ENCODE measurements at regions not wholly inside any gene's neighbourhood (a gene's known extent, or its start where the extent isn't known, plus 50 kb on each side); places are given as distances from the start of the nearest gene placed in this dataset.

GRCh38 chr6:98605705-98606104 is 228.7 kb upstream of the POU3F2 start:
- DNase-seq (ENCODE audit: low read depth in 2 of 2), result no peak

GRCh38 chr6:98627129-98627775 is 207.1 kb upstream of the POU3F2 start:
- DNase-seq (ENCODE audit: low read depth in 2 of 2), result no peak

GRCh38 chr6:98633886-98634285 is 200.5 kb upstream of the POU3F2 start:
- no peak for DNase-seq (ENCODE audit: low read depth in 2 of 2)

GRCh38 chr6:98634569-98634968 is 199.8 kb upstream of the POU3F2 start:
- DNase-seq (ENCODE audit: low read depth in 2 of 2), result no peak

- DNase-seq (ENCODE audit: low read depth in 2 of 2), result no peak
Measured at GRCh38 chr6:98635191-98635590, 199.2 kb upstream of the POU3F2 start.

GRCh38 chr6:98636941-98637340 is 197.4 kb upstream of the POU3F2 start:
- DNase-seq (ENCODE audit: low read depth in 2 of 2), result no peak

- DNase-seq (ENCODE audit: low read depth in 2 of 2), result no peak
Measured at GRCh38 chr6:98639089-98639635, 195.2 kb upstream of the POU3F2 start.

GRCh38 chr6:98640366-98640765 is 194.0 kb upstream of the POU3F2 start:
- DNase-seq (ENCODE audit: low read depth in 2 of 2), result no peak

GRCh38 chr6:98641949-98642719 is 192.2 kb upstream of the POU3F2 start:
- no peak for DNase-seq (ENCODE audit: low read depth in 2 of 2)

GRCh38 chr6:98644063-98644462 is 190.3 kb upstream of the POU3F2 start:
- DNase-seq (ENCODE audit: low read depth in 2 of 2), result no peak

GRCh38 chr6:98648211-98648914 is 186.0 kb upstream of the POU3F2 start:
- DNase-seq (ENCODE audit: low read depth in 2 of 2), result no peak

GRCh38 chr6:98650941-98651340 is 183.4 kb upstream of the POU3F2 start:
- DNase-seq (ENCODE audit: low read depth in 2 of 2), result no peak

- no peak for DNase-seq (ENCODE audit: low read depth in 2 of 2)
Measured at GRCh38 chr6:98653179-98653578, 181.2 kb upstream of the POU3F2 start.

GRCh38 chr6:98657764-98658163 is 176.6 kb upstream of the POU3F2 start:
- DNase-seq (ENCODE audit: low read depth in 2 of 2), result peak; percentile 20 to 33

- no peak for DNase-seq (ENCODE audit: low read depth in 2 of 2)
Measured at GRCh38 chr6:98669371-98669770, 165.0 kb upstream of the POU3F2 start.

GRCh38 chr6:98670045-98670746 is 164.2 kb upstream of the POU3F2 start:
- no peak for DNase-seq (ENCODE audit: low read depth in 2 of 2)

GRCh38 chr6:98672681-98673475 is 161.5 kb upstream of the POU3F2 start:
- DNase-seq (ENCODE audit: low read depth in 2 of 2), result no peak

GRCh38 chr6:98678481-98678880 is 155.9 kb upstream of the POU3F2 start:
- no peak for DNase-seq (ENCODE audit: low read depth in 2 of 2)

GRCh38 chr6:98686008-98686601 is 148.3 kb upstream of the POU3F2 start:
- DNase-seq (ENCODE audit: low read depth in 2 of 2), result no peak

GRCh38 chr6:98687752-98688151 is 146.6 kb upstream of the POU3F2 start:
- DNase-seq (ENCODE audit: low read depth in 2 of 2), result no peak

Measured in fibroblast of skin of left biceps (primary cell).